H1 (cell line): ENCODE measurements at regions not wholly inside any gene's neighbourhood (a gene's known extent, or its start where the extent isn't known, plus 50 kb on each side); places are given as distances from the start of the nearest gene placed in this dataset.

Experiments
- CTCF ChIA-PET: fragments of 300-600 bp; sonication (Branson Sonifier 250); formaldehyde crosslinking; loops from one replicate; lab custom pipeline; 2021; ENCODE audit not compliant: partially characterized antibody; lab: Charles Lee
- POLR2A ChIA-PET: fragments of 300-600 bp; sonication (Branson Sonifier 250); formaldehyde crosslinking; loops from one replicate; lab custom pipeline; 2021; ENCODE audit warnings: inconsistent platforms; ENCODE audit not compliant: partially characterized antibody; lab: Charles Lee
- DNase-seq, 2 experiments: peaks; one replicate each; pipeline versions ENCODE4 v3.0.0 to v3.0.0-alpha.2; 2010 to 2022; ENCODE audit warnings: low spot score in 2 of 2, low read depth in 1 of 2, mixed read lengths in 1 of 2
- FAIRE-seq: peaks from 2 replicates; lab custom pipeline; 2011; peaks lifted over from hg19 to GRCh38; lab: Jason Lieb, UNC
- H2AFZ ChIP-seq: 2 replicates; pipeline ENCODE4 v1.8.1; 2012; ENCODE audit warnings: low read length, inconsistent platforms
- H2AK5ac ChIP-seq: 2 replicates; pipeline ENCODE4 v1.6.1; 2013; ENCODE audit warnings: low read depth, low read length
- H2BK120ac ChIP-seq: replicated peaks from 2 replicates; pipeline ENCODE3; 2013; ENCODE audit warnings: low read depth, low read length, inconsistent platforms
- H2BK12ac ChIP-seq: 2 replicates; pipeline ENCODE4 v1.6.1; 2013; ENCODE audit warnings: low read depth, low read length
- H2BK15ac ChIP-seq: 2 replicates; pipeline ENCODE4 v1.6.1; 2013; ENCODE audit warnings: low read length
- H2BK20ac ChIP-seq: 2 replicates; pipeline ENCODE4 v1.6.1; 2013; ENCODE audit warnings: low read length
- H2BK5ac ChIP-seq: 2 replicates; pipeline ENCODE4 v1.6.1; 2013; ENCODE audit warnings: low read depth, low read length
- H3K14ac ChIP-seq: 2 replicates; pipeline ENCODE4 v1.6.1; 2013; ENCODE audit warnings: inconsistent platforms; ENCODE audit not compliant: insufficient read length
- H3K18ac ChIP-seq: 2 replicates; pipeline ENCODE4 v1.6.1; 2013; ENCODE audit warnings: low read length; ENCODE audit errors: extremely low read depth
- H3K23ac ChIP-seq: 2 replicates; pipeline ENCODE4 v1.6.1; 2013; ENCODE audit warnings: inconsistent platforms; ENCODE audit not compliant: insufficient read length
- H3K23me2 ChIP-seq: 2 replicates; pipeline ENCODE4 v1.6.1; 2013; ENCODE audit warnings: low read depth, low read length
- H3K27ac ChIP-seq: 2 replicates; pipeline ENCODE4 v1.6.1; 2011; ENCODE audit warnings: low read depth, low read length, inconsistent platforms
- H3K27me3 ChIP-seq, 4 experiments: replicated peaks in 1 of 4; 1 replicate in 1 of 4; 2 replicates in 3 of 4; pipeline versions ENCODE4 v1.6.1 to v1.8.1; 2011 to 2013; ENCODE audit warnings: low read length in 3 of 4, mild to moderate bottlenecking in 3 of 4, inconsistent platforms in 2 of 4, mixed read lengths in 2 of 4, moderate library complexity in 1 of 4; ENCODE audit not compliant: control insufficient read depth in 3 of 4, insufficient read depth in 3 of 4; ENCODE audit errors: extremely low read depth in 1 of 4
- H3K36me3 ChIP-seq, 4 experiments: 2 replicates each; pipeline versions ENCODE4 v1.6.1 to v1.8.1; 2011 to 2013; ENCODE audit warnings: mild to moderate bottlenecking in 4 of 4, low read length in 3 of 4, moderate library complexity in 2 of 4, control low read depth in 1 of 4, inconsistent platforms in 1 of 4; ENCODE audit not compliant: insufficient read depth in 4 of 4, control insufficient read depth in 2 of 4
- H3K4ac ChIP-seq: replicated peaks from 2 replicates; pipeline ENCODE3; 2013; ENCODE audit warnings: low read length, low read depth, mixed read lengths, inconsistent platforms; ENCODE audit not compliant: insufficient read length
- H3K4me1 ChIP-seq, 4 experiments: replicated peaks in 1 of 4; 1 replicate in 1 of 4; 2 replicates in 3 of 4; pipeline versions ENCODE4 v1.6.1 to v1.8.1; 2011 to 2013; ENCODE audit warnings: low read length in 3 of 4, inconsistent platforms in 2 of 4, mixed read lengths in 1 of 4; ENCODE audit not compliant: insufficient read depth in 4 of 4, control insufficient read depth in 3 of 4
- H3K4me2 ChIP-seq, 2 experiments: 2 replicates each; pipeline versions ENCODE4 v1.6.1 to v1.8.1; 2011 to 2013; ENCODE audit warnings: low read depth in 2 of 2, low read length in 2 of 2, control low read depth in 1 of 2, inconsistent platforms in 1 of 2, mild to moderate bottlenecking in 1 of 2; ENCODE audit not compliant: insufficient read depth in 1 of 2
- H3K4me3 ChIP-seq, 4 experiments: fragments of 200-600, 300-600 bp in 1 of 4; sonication (generic), shearing (Covaris generic), sonication (Bioruptor Twin) in 1 of 4; 2 replicates each; pipeline versions ENCODE4 v1.5.1 to v1.8.1; 2011 to 2016; ENCODE audit warnings: low read length in 4 of 4, low read depth in 3 of 4, control low read depth in 2 of 4, inconsistent platforms in 2 of 4, mild to moderate bottlenecking in 2 of 4, mixed read lengths in 1 of 4, moderate library complexity in 1 of 4; ENCODE audit not compliant: insufficient read depth in 2 of 4; ENCODE audit errors: extremely low read depth in 1 of 4
- H3K56ac ChIP-seq: replicated peaks from 2 replicates; pipeline ENCODE3; 2013; ENCODE audit warnings: low read depth, mild to moderate bottlenecking, mixed read lengths, low read length, inconsistent platforms; ENCODE audit not compliant: insufficient read length
- H3K79me1 ChIP-seq: 2 replicates; pipeline ENCODE4 v1.6.1; 2013; ENCODE audit warnings: low read depth, low read length, control low read depth
- H3K79me2 ChIP-seq, 2 experiments: 2 replicates each; pipeline versions ENCODE4 v1.6.1 to v1.8.1; 2012 to 2013; ENCODE audit warnings: low read length in 2 of 2, mild to moderate bottlenecking in 2 of 2, inconsistent platforms in 1 of 2; ENCODE audit not compliant: insufficient read depth in 2 of 2, control insufficient read depth in 1 of 2
- H3K9ac ChIP-seq, 4 experiments: replicated peaks in 1 of 4; 1 replicate in 1 of 4; 2 replicates in 3 of 4; pipeline versions ENCODE4 v1.6.1 to v1.8.1; 2011 to 2013; ENCODE audit warnings: low read depth in 3 of 4, low read length in 3 of 4, control low read depth in 2 of 4, mild to moderate bottlenecking in 2 of 4, moderate library complexity in 2 of 4, inconsistent platforms in 1 of 4; ENCODE audit errors: extremely low read depth in 1 of 4
- H3K9me3 ChIP-seq, 2 experiments: 2 replicates each; pipeline versions ENCODE4 v1.6.1 to v1.8.1; 2012 to 2013; ENCODE audit warnings: mild to moderate bottlenecking in 2 of 2, moderate library complexity in 2 of 2, control low read depth in 1 of 2, inconsistent platforms in 1 of 2, low read depth in 1 of 2, low read length in 1 of 2, mixed read lengths in 1 of 2; ENCODE audit not compliant: insufficient read depth in 2 of 2
- H4K20me1 ChIP-seq, 2 experiments: replicated peaks in 1 of 2; 2 replicates each; pipeline versions ENCODE3 to v1.8.1; 2011 to 2013; ENCODE audit warnings: inconsistent platforms in 2 of 2, low read length in 2 of 2, mild to moderate bottlenecking in 1 of 2; ENCODE audit not compliant: insufficient read depth in 2 of 2, control insufficient read depth in 1 of 2
- H4K5ac ChIP-seq: 2 replicates; pipeline ENCODE4 v1.6.1; 2013; ENCODE audit warnings: low read length, low read depth, mixed read lengths, inconsistent platforms; ENCODE audit not compliant: insufficient read length
- H4K8ac ChIP-seq: 2 replicates; pipeline ENCODE4 v1.8.0; 2013; ENCODE audit warnings: mild to moderate bottlenecking, moderate library complexity, low read length, inconsistent platforms; ENCODE audit not compliant: insufficient read depth; ENCODE audit errors: extremely low read depth
- H4K91ac ChIP-seq: replicated peaks from 2 replicates; pipeline ENCODE3; 2013; ENCODE audit warnings: low read length, mixed read lengths, inconsistent platforms; ENCODE audit not compliant: insufficient read length
- SUZ12 ChIP-seq: fragments of 200-600 bp; sonication (generic); IDR thresholded peaks from 2 replicates; pipeline ENCODE4 v1.6.1; 2012; ENCODE audit warnings: mild to moderate bottlenecking, inconsistent platforms, low read length, moderate library complexity, mixed read lengths
- WGBS, 2 experiments: shearing (Covaris generic) in 1 of 2; methylation state at CpG; one replicate each; pipeline versions ENCODE4 v1.1.6 to v1.1.7; 2013 to 2015; ENCODE audit warnings: low lambda C conversion rate in 2 of 2, mixed read lengths in 2 of 2, inconsistent platforms in 1 of 2, low coverage in 1 of 2, missing lambda C conversion rate in 1 of 2; ENCODE audit not compliant: insufficient replicate concordance in 2 of 2, insufficient coverage in 1 of 2, insufficient read length in 1 of 2; ENCODE audit errors: extremely low coverage in 1 of 2, missing lambda C conversion rate in 1 of 2; 5-methylcytosine and 5-hydroxymethylcytosine counted together

GRCh38 chr12:88866881-88867280 is 286.6 kb upstream of the KITLG start:
- H4K5ac ChIP-seq, result no peak overlapping the region
- no peak overlapping the region for H3K9ac ChIP-seq
- DNase-seq (no peak), FAIRE-seq (no peak)
- H3K14ac ChIP-seq, result no peak overlapping the region
- H2BK12ac ChIP-seq, result no peak overlapping the region
- no peaks in the 10 kb centered on the region for H3K36me3 ChIP-seq
- H4K91ac ChIP-seq, result no peak overlapping the region
- ChIA-PET POLR2A (interaction anchor here (0.8 kb wide), 1 partner anchor 22 kb away, joined by 3 read pairs; no protein-coding TSS in a partner anchor), CTCF (interaction anchor here (1.4 kb wide), 1 partner anchor 24 kb away, joined by 3 read pairs; no protein-coding TSS in a partner anchor)
- WGBS, 2 experiments, result 93% methylated on average over 4 of the region's 4 CpGs; no CpG with 5 or more reads in 1 of the 2 experiments
- no peak overlapping the region for H2BK20ac ChIP-seq
- no peaks in the 10 kb centered on the region for H3K9me3 ChIP-seq
- H3K79me2 ChIP-seq, result no peaks in the 10 kb centered on the region
- no peak for TF ChIP-seq SUZ12
- H3K4ac ChIP-seq, result no peak overlapping the region
- H2BK120ac ChIP-seq, result no peak overlapping the region
- peaks cover 4 to 11% (median 8%) of the 10 kb centered on the region in 4 experiments; a peak in 5 of 7 replicates for H3K4me1 ChIP-seq
- no peak overlapping the region for H3K56ac ChIP-seq
- H3K79me1 ChIP-seq, result no peaks in the 10 kb centered on the region
- no peak overlapping the region for H3K27ac ChIP-seq
- H2BK5ac ChIP-seq, result no peak overlapping the region
- H2AFZ ChIP-seq, result no peak overlapping the region
- no peak overlapping the region for H3K4me2 ChIP-seq
- no peaks in the 10 kb centered on the region for H3K23me2 ChIP-seq
- no peak overlapping the region for H3K18ac ChIP-seq
- no peak overlapping the region for H2AK5ac ChIP-seq
- H3K4me3 ChIP-seq, result no peak overlapping the region
- peaks cover 0 to 1% (median 0%) of the 10 kb centered on the region in 4 experiments; a peak in 1 of 7 replicates for H3K27me3 ChIP-seq
- H4K20me1 ChIP-seq, result no peaks in the 10 kb centered on the region
- H4K8ac ChIP-seq, result no peak overlapping the region
- H2BK15ac ChIP-seq, result no peak overlapping the region
- no peak overlapping the region for H3K23ac ChIP-seq
